C4-2B (cell line): ENCODE measurements at regions not wholly inside any gene's neighbourhood (a gene's known extent, or its start where the extent isn't known, plus 50 kb on each side); places are given as distances from the start of the nearest gene placed in this dataset.

Experiments
- H3K27ac ChIP-seq: fragments of 450-650 bp; 2 replicates; pipeline ENCODE4 v1.5.1; 2017
- ZFX ChIP-seq: fragments of 450-650 bp; IDR thresholded peaks from 2 replicates; pipeline ENCODE4 v1.6.1; 2017
- TF ChIP-seq, protein P1 (sequence below): fragments of 450-650 bp; conservative IDR thresholded peaks from 2 replicates; pipeline ENCODE4 v1.5.1; 2017; ENCODE audit warnings: mild to moderate bottlenecking

DNA sequence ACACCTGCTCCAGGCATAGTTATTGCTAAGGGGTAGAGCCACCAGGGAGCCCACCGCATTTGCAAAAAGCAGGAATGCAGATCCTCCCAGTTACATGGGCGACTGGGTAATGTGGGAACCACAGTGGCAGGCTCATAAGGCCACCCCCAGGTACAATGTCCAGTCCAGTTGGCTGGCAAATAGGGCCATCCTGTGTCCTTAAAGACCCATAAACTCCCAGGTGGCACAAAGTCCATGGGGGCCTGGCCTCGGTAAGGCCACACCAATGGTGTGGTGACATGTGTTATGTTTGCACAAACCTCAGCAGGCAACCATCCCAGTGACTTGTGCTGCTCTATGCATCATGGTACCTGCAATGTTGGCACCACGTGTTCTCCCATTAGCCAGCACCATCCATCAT, 283.6 kb upstream of the GYPC start:
- H3K27ac ChIP-seq = no peak overlapping the region
- TF ChIP-seq ZFX = no peak
- TF ChIP-seq, protein P1, sequence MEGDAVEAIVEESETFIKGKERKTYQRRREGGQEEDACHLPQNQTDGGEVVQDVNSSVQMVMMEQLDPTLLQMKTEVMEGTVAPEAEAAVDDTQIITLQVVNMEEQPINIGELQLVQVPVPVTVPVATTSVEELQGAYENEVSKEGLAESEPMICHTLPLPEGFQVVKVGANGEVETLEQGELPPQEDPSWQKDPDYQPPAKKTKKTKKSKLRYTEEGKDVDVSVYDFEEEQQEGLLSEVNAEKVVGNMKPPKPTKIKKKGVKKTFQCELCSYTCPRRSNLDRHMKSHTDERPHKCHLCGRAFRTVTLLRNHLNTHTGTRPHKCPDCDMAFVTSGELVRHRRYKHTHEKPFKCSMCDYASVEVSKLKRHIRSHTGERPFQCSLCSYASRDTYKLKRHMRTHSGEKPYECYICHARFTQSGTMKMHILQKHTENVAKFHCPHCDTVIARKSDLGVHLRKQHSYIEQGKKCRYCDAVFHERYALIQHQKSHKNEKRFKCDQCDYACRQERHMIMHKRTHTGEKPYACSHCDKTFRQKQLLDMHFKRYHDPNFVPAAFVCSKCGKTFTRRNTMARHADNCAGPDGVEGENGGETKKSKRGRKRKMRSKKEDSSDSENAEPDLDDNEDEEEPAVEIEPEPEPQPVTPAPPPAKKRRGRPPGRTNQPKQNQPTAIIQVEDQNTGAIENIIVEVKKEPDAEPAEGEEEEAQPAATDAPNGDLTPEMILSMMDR = no peak

DNA sequence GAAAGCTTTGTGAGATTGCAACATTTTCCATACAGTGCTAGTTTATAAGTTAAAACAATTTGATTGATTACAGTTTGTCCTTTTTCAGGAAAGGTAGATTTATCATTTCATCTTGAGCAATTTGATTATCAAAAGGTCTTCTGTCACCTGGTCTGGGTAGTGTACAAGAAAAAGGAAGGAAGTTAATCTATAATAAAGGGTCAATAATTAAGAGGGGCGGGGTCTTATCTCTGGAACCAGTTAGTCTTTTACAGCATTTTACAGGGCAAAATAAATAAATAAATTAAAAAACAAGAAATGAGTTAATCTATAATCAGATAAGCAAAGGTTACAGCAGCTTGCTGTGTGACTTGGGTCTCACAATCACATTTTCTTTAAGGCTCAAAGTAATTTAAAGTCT, 277.8 kb upstream of the GYPC start:
- no peak overlapping the region for H3K27ac ChIP-seq
- no peak for TF ChIP-seq ZFX
- TF ChIP-seq, protein P1 = no peak

DNA sequence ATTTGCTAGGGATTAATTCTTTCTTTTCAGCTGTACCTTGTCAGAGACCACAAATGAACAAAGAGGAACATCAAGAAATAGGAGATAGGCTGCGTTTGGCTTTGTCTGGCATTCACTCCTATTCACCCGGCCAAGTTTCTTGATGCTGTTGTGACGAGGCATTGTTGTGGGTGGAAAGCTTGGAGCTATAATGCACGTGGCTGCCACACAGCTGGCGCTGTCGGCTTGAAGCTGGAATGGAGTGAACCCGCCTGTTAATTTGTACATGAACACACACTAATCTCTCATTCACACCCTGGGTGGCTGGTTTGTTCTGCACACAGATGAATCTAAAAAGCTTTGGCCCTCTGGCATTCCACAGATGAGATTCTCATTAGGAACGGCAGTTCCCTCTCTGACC, 274.9 kb upstream of the GYPC start:
- TF ChIP-seq, protein P1 = no peak
- TF ChIP-seq ZFX = no peak

DNA sequence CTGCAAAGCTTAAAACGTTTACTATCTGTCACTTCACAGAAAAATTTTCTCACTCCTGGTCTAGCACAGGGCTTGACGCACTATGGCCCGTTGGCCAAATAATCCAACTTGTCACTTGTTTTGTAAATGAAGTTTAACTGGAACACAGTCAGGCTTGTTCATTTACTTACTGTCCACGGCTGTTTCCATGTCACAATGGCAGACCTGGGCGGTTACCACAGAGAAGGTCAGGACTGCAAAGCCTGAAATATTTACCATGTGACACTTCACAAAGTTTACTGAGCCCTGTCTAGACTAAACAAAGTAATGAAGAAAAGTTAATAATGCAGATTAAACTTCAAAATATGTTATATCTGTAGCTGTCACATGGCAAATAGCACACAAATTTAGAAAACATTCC, 273.0 kb upstream of the GYPC start:
- TF ChIP-seq ZFX = no peak
- TF ChIP-seq, protein P1 = no peak
- no peak overlapping the region for H3K27ac ChIP-seq

More for the DNA sequence above, 274.9 kb upstream of the GYPC start:
- H3K27ac ChIP-seq = no peak overlapping the region

DNA sequence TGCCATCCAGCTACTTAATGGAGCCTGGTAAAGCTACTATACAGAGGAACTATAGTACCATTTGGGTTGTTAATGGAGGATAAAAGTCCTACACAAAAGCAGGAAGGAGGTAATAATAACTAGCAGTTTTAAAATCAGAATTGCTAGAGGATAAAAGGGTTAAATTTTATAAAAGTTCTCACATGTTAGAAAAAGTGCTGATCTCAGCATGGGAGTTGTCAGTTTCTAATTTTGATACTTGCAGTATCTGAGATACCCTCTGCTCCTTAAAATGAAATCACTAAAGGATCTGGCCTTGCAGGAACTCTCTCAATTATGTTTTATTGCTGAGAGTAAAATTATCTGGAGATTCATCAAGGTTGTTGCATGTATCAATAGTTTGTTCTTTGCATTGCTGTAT, 272.2 kb upstream of the GYPC start:
- H3K27ac ChIP-seq = no peak overlapping the region
- TF ChIP-seq ZFX = no peak
- TF ChIP-seq, protein P1 = no peak

DNA sequence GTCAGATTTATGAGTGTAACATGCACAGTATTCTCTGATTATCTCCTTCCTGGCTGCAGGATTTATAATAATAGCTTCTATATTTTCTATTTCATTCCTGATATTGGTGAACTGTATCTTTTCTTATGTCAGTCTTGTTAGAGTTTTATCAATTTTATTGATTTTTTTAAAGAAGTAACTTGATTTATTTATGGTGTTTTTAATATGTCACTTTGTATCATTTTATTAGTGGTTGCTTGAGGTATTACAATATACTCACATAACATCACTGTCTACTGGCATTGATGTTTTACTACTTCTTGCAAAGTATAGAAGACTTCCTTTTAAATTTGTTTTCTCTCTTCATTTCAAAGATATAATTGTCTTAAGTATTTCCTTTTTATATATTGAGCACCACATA, 270.5 kb upstream of the GYPC start:
- no peak for TF ChIP-seq ZFX
- TF ChIP-seq, protein P1 = no peak; the same call in 1 of the 2 replicates
- H3K27ac ChIP-seq = no peak overlapping the region

DNA sequence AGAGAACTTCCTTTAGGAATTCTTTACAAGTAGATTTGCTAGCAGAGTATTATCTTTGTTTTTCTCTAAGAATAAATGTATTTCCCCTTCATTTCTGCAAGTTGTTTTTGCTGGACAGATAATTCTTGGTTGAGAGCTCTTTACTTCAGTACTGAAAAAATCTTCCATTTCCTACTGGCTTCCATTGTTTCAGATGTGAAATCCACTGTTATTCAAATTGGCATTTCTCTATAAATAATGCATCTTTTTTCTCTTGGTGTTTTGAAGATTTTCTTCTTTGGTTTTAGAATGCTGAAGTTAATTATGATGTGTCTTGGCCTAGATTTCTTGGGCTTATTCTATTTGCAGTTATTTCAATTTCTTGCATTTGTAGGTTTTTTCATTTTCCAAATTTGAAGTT, 270.0 kb upstream of the GYPC start:
- no peak overlapping the region for H3K27ac ChIP-seq
- TF ChIP-seq ZFX = no peak
- TF ChIP-seq, protein P1 = no peak

DNA sequence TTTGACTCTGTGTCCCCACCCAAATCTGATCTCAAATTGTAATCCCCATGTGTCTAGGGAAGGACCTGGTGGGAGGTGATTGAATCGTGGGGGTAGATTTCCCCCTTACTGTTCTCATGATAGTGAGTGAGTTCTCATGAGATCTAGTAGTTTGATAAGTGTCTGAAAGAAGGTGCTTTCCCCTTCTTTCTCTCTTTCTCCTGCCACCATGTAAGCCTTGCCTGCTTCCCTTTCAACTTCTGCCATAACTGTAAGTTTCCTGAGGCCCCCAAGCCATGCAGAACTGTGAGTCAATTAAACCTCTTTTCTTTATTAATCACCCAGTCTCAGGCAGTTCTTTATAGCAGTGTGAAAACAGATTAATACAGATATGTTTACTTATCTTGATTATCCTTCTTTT, 266.5 kb upstream of the GYPC start:
- TF ChIP-seq ZFX = no peak
- TF ChIP-seq, protein P1 = no peak
- H3K27ac ChIP-seq = no peak overlapping the region
